GM23338 (cell line): ENCODE measurements at regions not wholly inside any gene's neighbourhood (a gene's known extent, or its start where the extent isn't known, plus 50 kb on each side); places are given as distances from the start of the nearest gene placed in this dataset.

ENCODE experiments used
- ATAC-seq: fragments of 200-7000 bp; cut with Tn5 transposase; 3 replicates; pipeline ENCODE4 v1.9.1; 2020
- DNase-seq: peaks from one replicate; pipeline ENCODE4 v3.0.0-alpha.2; 2015; ENCODE audit warnings: low spot score
- H2AFZ ChIP-seq: fragments of 200-600 bp; sonication (generic); 2 replicates; pipeline ENCODE4 v1.8.0; 2016; ENCODE audit warnings: antibody characterized with exemption, mild to moderate bottlenecking, moderate library complexity
- H3F3A ChIP-seq: fragments of 200-600 bp; sonication (generic); replicated peaks from 2 replicates; pipeline ENCODE4 v1.8.0; 2017; ENCODE audit warnings: antibody characterized with exemption, mixed run types, low read depth
- H3K27ac ChIP-seq: fragments of 200-600 bp; sonication (generic); 2 replicates; pipeline ENCODE4 v1.6.1; 2016; ENCODE audit warnings: low read depth
- H3K27me3 ChIP-seq: fragments of 200-600 bp; sonication (generic); 2 replicates; pipeline ENCODE4 v1.8.0; 2016; ENCODE audit warnings: mild to moderate bottlenecking, mixed run types, moderate library complexity; ENCODE audit not compliant: insufficient read depth
- H3K36me3 ChIP-seq: fragments of 200-600 bp; sonication (generic); 2 replicates; pipeline ENCODE4 v1.8.0; 2016; ENCODE audit warnings: mild to moderate bottlenecking; ENCODE audit not compliant: insufficient read depth
- H3K4me1 ChIP-seq: fragments of 200-600 bp; sonication (generic); 2 replicates; pipeline ENCODE4 v1.8.0; 2016; ENCODE audit warnings: mild to moderate bottlenecking, moderate library complexity; ENCODE audit not compliant: insufficient read depth
- H3K4me2 ChIP-seq: fragments of 200-600 bp; sonication (generic); 2 replicates; pipeline ENCODE4 v1.7.1; 2017; ENCODE audit warnings: mixed run types
- H3K4me3 ChIP-seq: fragments of 200-600 bp; sonication (generic); 2 replicates; pipeline ENCODE4 v1.6.1; 2016; ENCODE audit warnings: mixed run types
- H3K79me2 ChIP-seq: fragments of 200-600 bp; sonication (generic); replicated peaks from 2 replicates; pipeline ENCODE4 v1.8.0; 2017; ENCODE audit warnings: mild to moderate bottlenecking; ENCODE audit not compliant: insufficient read depth
- H3K9me2 ChIP-seq: fragments of 200-600 bp; sonication (generic); 2 replicates; pipeline ENCODE4 v1.8.0; 2017; ENCODE audit not compliant: insufficient read depth
- H4K20me1 ChIP-seq: fragments of 200-600 bp; sonication (generic); replicated peaks from 2 replicates; pipeline ENCODE4 v1.8.0; 2017; ENCODE audit warnings: mild to moderate bottlenecking; ENCODE audit not compliant: insufficient read depth
- H3K27ac Mint-ChIP-seq: 2 replicates; pipeline ENCODE4 v1.8.0; 2020; ENCODE audit warnings: inconsistent platforms, mild to moderate bottlenecking, moderate library complexity, mixed read lengths
- H3K27me3 Mint-ChIP-seq: 3 replicates; pipeline ENCODE4 v1.8.0; 2022; ENCODE audit warnings: low read depth, mild to moderate bottlenecking, moderate library complexity, mixed read lengths, inconsistent platforms; ENCODE audit not compliant: insufficient read depth, poor library complexity
- H3K36me3 Mint-ChIP-seq: 3 replicates; pipeline ENCODE4 v1.8.0; 2021; ENCODE audit warnings: low read depth, mild to moderate bottlenecking, inconsistent platforms, moderate library complexity, mixed read lengths
- H3K4me1 Mint-ChIP-seq: 3 replicates; pipeline ENCODE4 v1.8.0; 2020; ENCODE audit warnings: mild to moderate bottlenecking, inconsistent platforms, mixed read lengths
- H3K4me3 Mint-ChIP-seq: 3 replicates; pipeline ENCODE4 v1.8.0; 2021; ENCODE audit warnings: moderate library complexity, mild to moderate bottlenecking, inconsistent platforms, mixed read lengths
- H3K9me3 Mint-ChIP-seq: 3 replicates; pipeline ENCODE4 v1.8.0; 2020; ENCODE audit warnings: moderate library complexity, mild to moderate bottlenecking, inconsistent platforms, mixed read lengths
- CREB1 ChIP-seq: fragments of 250-450 bp; sonication (Bioruptor Pico); IDR thresholded peaks from 2 replicates; pipeline ENCODE4 v1.5.0; 2020; ENCODE audit warnings: low read depth, mild to moderate bottlenecking, moderate library complexity
- EZH2phosphoT487 ChIP-seq: fragments of 200-600 bp; sonication (generic); IDR thresholded peaks from one replicate; pipeline ENCODE4 v1.8.1; 2018; ENCODE audit warnings: antibody characterized with exemption; ENCODE audit not compliant: unreplicated experiment
- JUNB ChIP-seq: IDR thresholded peaks from one replicate; pipeline ENCODE4 v1.6.1; 2016; ENCODE audit warnings: antibody characterized with exemption; ENCODE audit not compliant: unreplicated experiment
- NANOG ChIP-seq: IDR thresholded peaks from 2 replicates; pipeline ENCODE4 v1.6.1; 2016; ENCODE audit warnings: antibody characterized with exemption, borderline replicate concordance
- REST ChIP-seq: IDR thresholded peaks from one replicate; pipeline ENCODE4 v1.6.1; 2018; ENCODE audit warnings: antibody characterized with exemption; ENCODE audit not compliant: unreplicated experiment
- STAT1 ChIP-seq: IDR thresholded peaks from one replicate; pipeline ENCODE4 v1.6.1; 2016; ENCODE audit warnings: antibody characterized with exemption; ENCODE audit not compliant: unreplicated experiment
- ZNF114 ChIP-seq: fragments of 250-450 bp; sonication (Bioruptor Pico); IDR thresholded peaks from 2 replicates; pipeline ENCODE4 v1.5.0; 2020; ENCODE audit warnings: mild to moderate bottlenecking, moderate library complexity
- ZNF331 ChIP-seq: fragments of 250-450 bp; sonication (Bioruptor Pico); IDR thresholded peaks from 2 replicates; pipeline ENCODE4 v1.5.0; 2020; ENCODE audit warnings: low read depth, mild to moderate bottlenecking, moderate library complexity
- ZNF462 ChIP-seq: fragments of 250-450 bp; sonication (Bioruptor Pico); IDR thresholded peaks from 2 replicates; pipeline ENCODE4 v1.5.0; 2020; ENCODE audit warnings: mild to moderate bottlenecking, moderate library complexity
- TF ChIP-seq, protein P1 (sequence below), 2 experiments: fragments of 200-600 bp in 1 of 2; sonication (generic) in 1 of 2; conservative IDR thresholded peaks; 2 replicates each; pipeline versions ENCODE4 v1.5.1 to v1.6.1; 2016 to 2017; ENCODE audit warnings: antibody characterized with exemption in 2 of 2, low read depth in 2 of 2, mild to moderate bottlenecking in 2 of 2, moderate library complexity in 1 of 2
- TF ChIP-seq, protein P2 (sequence below): IDR thresholded peaks from 2 replicates; pipeline ENCODE4 v1.6.1; 2016; ENCODE audit warnings: antibody characterized with exemption

GRCh38 chr5:82358457-82358856, 80.3 kb upstream of the RPS23 start:
- no peak overlapping the region for H3K4me3 Mint-ChIP-seq
- H3K27ac Mint-ChIP-seq = no peak overlapping the region
- TF ChIP-seq NANOG = no peak
- TF ChIP-seq, protein P1, sequence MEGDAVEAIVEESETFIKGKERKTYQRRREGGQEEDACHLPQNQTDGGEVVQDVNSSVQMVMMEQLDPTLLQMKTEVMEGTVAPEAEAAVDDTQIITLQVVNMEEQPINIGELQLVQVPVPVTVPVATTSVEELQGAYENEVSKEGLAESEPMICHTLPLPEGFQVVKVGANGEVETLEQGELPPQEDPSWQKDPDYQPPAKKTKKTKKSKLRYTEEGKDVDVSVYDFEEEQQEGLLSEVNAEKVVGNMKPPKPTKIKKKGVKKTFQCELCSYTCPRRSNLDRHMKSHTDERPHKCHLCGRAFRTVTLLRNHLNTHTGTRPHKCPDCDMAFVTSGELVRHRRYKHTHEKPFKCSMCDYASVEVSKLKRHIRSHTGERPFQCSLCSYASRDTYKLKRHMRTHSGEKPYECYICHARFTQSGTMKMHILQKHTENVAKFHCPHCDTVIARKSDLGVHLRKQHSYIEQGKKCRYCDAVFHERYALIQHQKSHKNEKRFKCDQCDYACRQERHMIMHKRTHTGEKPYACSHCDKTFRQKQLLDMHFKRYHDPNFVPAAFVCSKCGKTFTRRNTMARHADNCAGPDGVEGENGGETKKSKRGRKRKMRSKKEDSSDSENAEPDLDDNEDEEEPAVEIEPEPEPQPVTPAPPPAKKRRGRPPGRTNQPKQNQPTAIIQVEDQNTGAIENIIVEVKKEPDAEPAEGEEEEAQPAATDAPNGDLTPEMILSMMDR (conservative IDR thresholded peaks at IDR 0.05; ENCODE audit: low read depth in 2 of 2) = no peak
- TF ChIP-seq ZNF462 = no peak
- no peak for TF ChIP-seq JUNB
- no peak for TF ChIP-seq CREB1 (CRISPR knock-in tag)
- no peak for TF ChIP-seq STAT1
- TF ChIP-seq, protein P2, sequence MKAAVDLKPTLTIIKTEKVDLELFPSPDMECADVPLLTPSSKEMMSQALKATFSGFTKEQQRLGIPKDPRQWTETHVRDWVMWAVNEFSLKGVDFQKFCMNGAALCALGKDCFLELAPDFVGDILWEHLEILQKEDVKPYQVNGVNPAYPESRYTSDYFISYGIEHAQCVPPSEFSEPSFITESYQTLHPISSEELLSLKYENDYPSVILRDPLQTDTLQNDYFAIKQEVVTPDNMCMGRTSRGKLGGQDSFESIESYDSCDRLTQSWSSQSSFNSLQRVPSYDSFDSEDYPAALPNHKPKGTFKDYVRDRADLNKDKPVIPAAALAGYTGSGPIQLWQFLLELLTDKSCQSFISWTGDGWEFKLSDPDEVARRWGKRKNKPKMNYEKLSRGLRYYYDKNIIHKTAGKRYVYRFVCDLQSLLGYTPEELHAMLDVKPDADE = no peak
- no peak for TF ChIP-seq REST
- no peak for TF ChIP-seq ZNF114 (CRISPR knock-in tag)
- no peak for TF ChIP-seq EZH2phosphoT487
- TF ChIP-seq ZNF331 (CRISPR knock-in tag) = no peak
- no peak overlapping the region for H3K4me3 ChIP-seq
- H4K20me1 ChIP-seq = no peaks in the 10 kb centered on the region
- H2AFZ ChIP-seq = no peak overlapping the region
- DNase-seq (no peak), ATAC-seq (no peak)
- no peaks in the 10 kb centered on the region for H3K9me3 Mint-ChIP-seq
- no peak overlapping the region for H3K4me2 ChIP-seq
- H3K9me2 ChIP-seq = no peaks in the 10 kb centered on the region; the same call in none of the 2 replicates
- H3F3A ChIP-seq = no peaks in the 10 kb centered on the region
- H3K27me3 Mint-ChIP-seq = no peaks in the 10 kb centered on the region
- no peaks in the 10 kb centered on the region for H3K79me2 ChIP-seq
- H3K36me3 ChIP-seq = no peaks in the 10 kb centered on the region
- H3K27ac ChIP-seq = no peak overlapping the region
- H3K36me3 Mint-ChIP-seq = no peaks in the 10 kb centered on the region
- H3K4me1 Mint-ChIP-seq = peaks cover 8% of the 10 kb centered on the region; the same call in 1 of the 3 replicates
- H3K27me3 ChIP-seq = no peaks in the 10 kb centered on the region
- no peaks in the 10 kb centered on the region for H3K4me1 ChIP-seq
